Heart right ventricle (tissue), 16 donors: ENCODE measurements at regions not wholly inside any gene's neighbourhood (a gene's known extent, or its start where the extent isn't known, plus 50 kb on each side); places are given as distances from the start of the nearest gene placed in this dataset.

ENCODE experiments used
- ATAC-seq, 8 donors: fragments of 200-7000 bp; cut with Tn5 transposase; one replicate each; pipeline ENCODE4 v1.9.1; 2020; ENCODE audit warnings: mild to moderate bottlenecking in 8 of 8, moderate library complexity in 8 of 8, moderate number of reproducible peaks in 1 of 8
- DNase-seq, 2 donors: peaks; one replicate each; pipeline ENCODE4 v3.0.0-alpha.2; 2020
- H3K27ac ChIP-seq, 10 donors: fragments of 200-600 bp; sonication (generic) in 2 of 10; one replicate each; pipeline versions ENCODE4 v1.5.0 to v1.8.0; 2020 to 2022; ENCODE audit warnings: mild to moderate bottlenecking in 3 of 10
- H3K27me3 ChIP-seq, 7 donors: fragments of 200-600 bp; one replicate each; pipeline ENCODE4 v1.8.0; 2021 to 2022; ENCODE audit warnings: mild to moderate bottlenecking in 2 of 7
- H3K36me3 ChIP-seq, 9 donors: fragments of 200-600 bp; sonication (generic) in 1 of 9; one replicate each; pipeline versions ENCODE4 v1.5.0 to v1.8.0; 2020 to 2022; ENCODE audit warnings: mild to moderate bottlenecking in 2 of 9
- H3K4me1 ChIP-seq, 9 donors: fragments of 200-600 bp; sonication (generic) in 1 of 9; one replicate each; pipeline versions ENCODE4 v1.5.0 to v1.8.0; 2020 to 2022; ENCODE audit warnings: mild to moderate bottlenecking in 4 of 9
- H3K4me3 ChIP-seq, 10 donors: fragments of 200-600 bp; sonication (generic) in 2 of 10; one replicate each; pipeline versions ENCODE4 v1.5.0 to v1.8.0; 2020 to 2022; ENCODE audit warnings: mild to moderate bottlenecking in 7 of 10, moderate library complexity in 2 of 10
- H3K9me3 ChIP-seq, 11 donors: fragments of 200-600 bp in 10 of 11; sonication (generic) in 2 of 11; one replicate each; pipeline versions ENCODE4 v1.5.0 to v1.8.0; 2013 to 2022; ENCODE audit warnings: mild to moderate bottlenecking in 2 of 11, control low read depth in 1 of 11, moderate library complexity in 1 of 11
- CTCF ChIP-seq, 9 donors: fragments of 200-600 bp; sonication (generic) in 2 of 9; IDR thresholded peaks; one replicate each; pipeline versions ENCODE4 v1.5.0 to v1.8.0; 2021 to 2022; ENCODE audit warnings: antibody characterized with exemption in 9 of 9, mild to moderate bottlenecking in 5 of 9, moderate library complexity in 1 of 9
- WGBS, 2 donors: extraction: QIAGEN DNeasy Blood & Tissue Kit; methylation state at CpG; one replicate each; pipeline ENCODE4 v1.1.7; 2013; ENCODE audit warnings: inconsistent platforms in 1 of 2; 5-methylcytosine and 5-hydroxymethylcytosine counted together
- intact Hi-C, 10 donors: fragments of 100-400 bp; cut with DNase I; formaldehyde crosslinking; loops; one replicate each; pipeline versions ENCODE4 v1.11.1 to v1.14.2; 2022
- donor health status: Arrhythmogenic right ventricular cardiomyopathy.
- donor health status: ischemic (EF 13 %, LVEDD 7.1; RV severe dilation, severe dysfunction).
- donor health status: healthy with polysubstance abuse.
- donor health status: DM: no; HTN: yes; CAD: no.
- donor health status: DM: no; HTN: no; CAD: no.
- donor health status: ischemic (EF 25% LVEDD 6.9; RV normal size, moderate dysfunction).
- donor health status: ischemic (EF 25% LVEDD 5.7; RV mildly dilated, moderate dysfunction).
- donor health status: healthy.
- donor health status: DM: yes; HTN: yes; CAD: no.
- donor health status: Ischemic cardiomyopathy.
- donor health status: ischemic (EF 35%, LVEDD 5.7; RV mildly dilated, moderate dysfunction).
- donor health status: nonischemic (EF 11% LVEDD 7.7; RV severe dilation, severe dysfunction).
- donor health status: DM: yes; HTN: yes; CAD: no.
- donor health status: PGD.
- donor health status: ischemic (EF 29% LVEDD 5.4; RV normal size, mild dysfunction).
- donor health status: nonischemic (EF 23%, LVEDD 6.1; RV moderate dilation, normal function).

DNA sequence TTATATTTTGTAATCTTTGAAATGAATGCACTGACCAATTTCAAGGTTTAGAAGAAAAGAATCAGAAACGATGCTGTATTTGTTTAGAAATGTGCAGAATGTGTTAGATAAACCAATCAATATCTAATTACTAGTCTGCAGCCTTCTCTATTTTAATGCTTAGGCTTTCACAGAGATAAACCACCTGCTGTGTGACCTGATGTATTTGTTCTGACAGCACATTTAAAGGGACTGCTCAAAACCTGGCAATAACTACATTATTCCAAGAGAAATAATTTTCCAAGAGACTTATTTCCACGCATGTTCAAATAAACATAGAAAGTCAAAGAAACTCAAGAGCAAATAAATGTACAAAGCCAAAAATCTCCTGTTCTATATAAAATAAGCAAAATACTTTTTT is 641.6 kb upstream of the PCDH20 start:
- intact Hi-C loops: no loop called here

GRCh38 chr13:62049992-62050391 is 634.3 kb upstream of the PCDH20 start:
- ATAC-seq (no peak), DNase-seq (no peak)
- H3K27me3 ChIP-seq: no peaks in the 10 kb centered on the region
- no peak for TF ChIP-seq CTCF (IDR thresholded peaks at IDR 0.05)
- no peak overlapping the region for H3K27ac ChIP-seq
- 69 to 78% methylated on average over 2 of the region's 2 CpGs for WGBS, 2 donors
- H3K36me3 ChIP-seq: no peaks in the 10 kb centered on the region
- peaks cover 0 to 33% (median 0%) of the 10 kb centered on the region in 11 donors for H3K9me3 ChIP-seq
- no peaks in the 10 kb centered on the region for H3K4me1 ChIP-seq
- intact Hi-C loops: no loop called here
- no peak overlapping the region for H3K4me3 ChIP-seq

More for the DNA sequence above, 641.6 kb upstream of the PCDH20 start:
- 50 to 61% methylated on average over 2 of the region's 2 CpGs for WGBS, 2 donors
- no peak for TF ChIP-seq CTCF (IDR thresholded peaks at IDR 0.05)
- no peaks in the 10 kb centered on the region for H3K27me3 ChIP-seq
- DNase-seq (no peak), ATAC-seq (no peak)
- H3K27ac ChIP-seq: no peak overlapping the region
- H3K4me3 ChIP-seq: no peak overlapping the region
- H3K9me3 ChIP-seq: peaks cover 0 to 3% (median 0%) of the 10 kb centered on the region in 11 donors
- no peaks in the 10 kb centered on the region for H3K4me1 ChIP-seq
- no peaks in the 10 kb centered on the region for H3K36me3 ChIP-seq

DNA sequence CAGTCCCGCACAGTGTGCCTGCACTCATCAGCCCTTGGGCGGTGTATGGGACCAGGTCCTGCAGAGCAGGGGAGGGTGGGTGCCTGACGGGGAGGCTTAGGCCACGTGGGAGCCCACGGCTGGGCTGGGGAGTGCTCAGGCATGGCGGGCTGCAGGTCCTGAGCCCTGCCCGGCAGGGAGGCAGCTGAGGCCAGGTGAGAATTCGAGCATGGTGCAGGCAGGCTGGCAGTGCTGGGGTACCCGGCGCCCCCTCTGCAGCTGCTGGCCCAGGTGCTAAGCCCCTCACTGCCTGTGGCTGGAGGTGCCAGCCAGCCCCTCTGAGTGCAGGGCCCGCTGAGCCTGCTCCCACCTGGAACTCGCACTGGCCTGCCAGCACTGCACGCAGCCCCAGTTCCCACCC is 630.9 kb upstream of the PCDH20 start:
- peak in 1 of 2 donors; percentile 5 for DNase-seq
- intact Hi-C loops: no loop called here
- Histone ChIP-seq H3K9me3 (peaks cover 0 to 28% (median 0%) of the 10 kb centered on the region in 11 donors), H3K4me1 (no peaks in the 10 kb centered on the region), H3K27me3 (no peaks in the 10 kb centered on the region), H3K27ac (no peak overlapping the region), H3K4me3 (no peak overlapping the region), H3K36me3 (no peaks in the 10 kb centered on the region)
- TF ChIP-seq CTCF (IDR thresholded peaks at IDR 0.05): no peak
- 89 to 94% methylated on average over 13 of the region's 13 CpGs for WGBS, 2 donors
- peak in 1 of 8 donors; percentile 55 for ATAC-seq

- Histone ChIP-seq H3K36me3 (no peaks in the 10 kb centered on the region), H3K9me3 (peaks cover 0 to 26% (median 0%) of the 10 kb centered on the region in 11 donors), H3K4me1 (no peaks in the 10 kb centered on the region), H3K27me3 (no peaks in the 10 kb centered on the region), H3K4me3 (no peak overlapping the region), H3K27ac (no peak overlapping the region)
- ATAC-seq: no peak
- intact Hi-C loops: no loop called here
- no peak for TF ChIP-seq CTCF (IDR thresholded peaks at IDR 0.05)
- WGBS, 2 donors: 89 to 90% methylated on average over 3 of the region's 3 CpGs
- DNase-seq: no peak
These were observed 628.0 kb upstream of the PCDH20 start for GRCh38 chr13:62043600-62043999.
